Kidney (tissue), 13 donors: ENCODE measurements at regions not wholly inside any gene's neighbourhood (a gene's known extent, or its start where the extent isn't known, plus 50 kb on each side); places are given as distances from the start of the nearest gene placed in this dataset.

ENCODE experiments used
- DNase-seq, 5 donors: peaks; one replicate each; pipeline ENCODE4 v3.0.0-alpha.2; 2013 to 2020
- FAIRE-seq: peaks from 2 replicates; lab custom pipeline; 2012; peaks lifted over from hg19 to GRCh38; lab: Jason Lieb, UNC
- H3K27ac ChIP-seq, 2 donors: one replicate each; pipeline ENCODE4 v1.7.0; 2013; ENCODE audit warnings: low read depth in 2 of 2, low read length in 2 of 2, inconsistent platforms in 1 of 2
- H3K27me3 ChIP-seq: one replicate; pipeline ENCODE4 v1.7.1; 2013; ENCODE audit warnings: low read length, inconsistent platforms; ENCODE audit not compliant: control insufficient read depth, insufficient read depth
- H3K36me3 ChIP-seq, 3 donors: one replicate each; pipeline versions ENCODE4 v1.7.0 to v1.7.1; 2013; ENCODE audit warnings: low read length in 3 of 3, control low read depth in 1 of 3, inconsistent platforms in 1 of 3; ENCODE audit not compliant: insufficient read depth in 3 of 3, control insufficient read depth in 2 of 3
- H3K4me1 ChIP-seq, 3 donors: one replicate each; pipeline versions ENCODE4 v1.7.0 to v1.7.1; 2013; ENCODE audit warnings: low read length in 3 of 3, inconsistent platforms in 1 of 3, low read depth in 1 of 3; ENCODE audit not compliant: control insufficient read depth in 2 of 3, insufficient read depth in 2 of 3
- H3K4me3 ChIP-seq, 3 donors: one replicate each; pipeline versions ENCODE4 v1.7.0 to v1.8.1; 2013; ENCODE audit warnings: low read length in 3 of 3, control low read depth in 1 of 3, inconsistent platforms in 1 of 3
- H3K9ac ChIP-seq, 3 donors: one replicate each; pipeline versions ENCODE4 v1.7.0 to v1.7.1; 2013; ENCODE audit warnings: low read length in 3 of 3, control low read depth in 1 of 3, inconsistent platforms in 1 of 3
- H3K9me3 ChIP-seq, 3 donors: one replicate each; pipeline versions ENCODE4 v1.7.0 to v1.7.1; 2013; ENCODE audit warnings: low read length in 3 of 3, control low read depth in 1 of 3, inconsistent platforms in 1 of 3; ENCODE audit not compliant: control insufficient read depth in 2 of 3, insufficient read depth in 1 of 3
- CTCF ChIP-seq: IDR thresholded peaks from 3 replicates; pipeline ENCODE4 v1.5.1; 2012; ENCODE audit warnings: mild to moderate bottlenecking, moderate library complexity, borderline replicate concordance; ENCODE audit not compliant: insufficient read depth; ENCODE audit errors: extremely low read depth
- intact Hi-C: fragments of 100-400 bp; cut with DNase I; formaldehyde crosslinking; loops from one replicate; pipeline ENCODE4 v1.11.1; 2022
- donor health status: control.
- donor health status: control.
- donor health status: control.
- donor health status: control.
- donor health status: control.
- donor health status: DM: yes; HTN: yes; CAD: no.
- donor health status: Normal renal cell carcinoma (clear cell type).

DNA sequence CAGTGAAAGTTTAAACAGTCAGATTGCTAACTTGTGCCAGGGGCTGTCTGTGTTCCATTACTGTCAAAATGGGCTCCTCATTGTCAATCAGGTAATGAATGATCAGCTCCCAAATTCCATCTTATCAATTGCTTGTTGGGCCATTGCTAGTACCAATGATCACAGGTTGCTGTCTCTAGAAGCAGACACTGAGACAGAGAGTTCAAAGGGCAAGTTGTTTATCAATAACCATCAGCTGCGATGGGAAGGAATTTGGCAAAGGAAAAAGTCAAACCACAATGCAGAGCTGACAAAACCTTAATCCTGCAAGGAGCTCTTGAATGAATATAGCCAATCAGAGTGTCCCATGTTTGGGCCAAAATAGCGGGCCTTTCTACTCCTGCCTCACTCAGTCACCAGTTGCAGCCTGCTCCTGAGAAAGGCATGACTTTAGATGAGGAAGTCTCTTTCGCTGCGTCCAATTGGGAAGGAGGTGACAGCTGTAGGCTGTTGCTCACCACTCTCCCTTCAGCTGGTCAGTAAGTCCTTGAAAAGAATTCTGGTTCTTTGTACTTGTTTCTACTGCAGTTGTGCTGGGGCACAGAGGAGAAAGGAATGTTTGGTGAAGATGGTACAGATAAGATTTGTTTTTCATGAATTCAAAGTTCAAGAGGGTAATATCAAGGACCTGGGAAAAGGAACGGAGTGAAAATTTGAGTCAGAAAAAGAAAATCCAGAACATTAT, 179.2 kb upstream of the PDE3A start:
- no peaks in the 10 kb centered on the region for H3K9me3 ChIP-seq
- no peaks in the 10 kb centered on the region for H3K4me1 ChIP-seq
- no peaks in the 10 kb centered on the region for H3K27me3 ChIP-seq
- H3K4me3 ChIP-seq: no peak overlapping the region
- no peak for FAIRE-seq
- intact Hi-C loops: no loop called here
- no peak overlapping the region for H3K27ac ChIP-seq
- DNase-seq: no peak
- H3K9ac ChIP-seq: no peak overlapping the region
- no peak for TF ChIP-seq CTCF
- H3K36me3 ChIP-seq: no peaks in the 10 kb centered on the region

- H3K9me3 ChIP-seq: no peaks in the 10 kb centered on the region
- TF ChIP-seq CTCF: no peak
- H3K4me3 ChIP-seq: no peak overlapping the region
- FAIRE-seq (no peak), DNase-seq (no peak)
- no peak overlapping the region for H3K9ac ChIP-seq
- H3K27me3 ChIP-seq: no peaks in the 10 kb centered on the region
- no peak overlapping the region for H3K27ac ChIP-seq
- no peaks in the 10 kb centered on the region for H3K4me1 ChIP-seq
- H3K36me3 ChIP-seq: no peaks in the 10 kb centered on the region
- intact Hi-C loops: no loop called here
Observed at GRCh38 chr12:20189767-20190166, 178.6 kb upstream of the PDE3A start.

DNA sequence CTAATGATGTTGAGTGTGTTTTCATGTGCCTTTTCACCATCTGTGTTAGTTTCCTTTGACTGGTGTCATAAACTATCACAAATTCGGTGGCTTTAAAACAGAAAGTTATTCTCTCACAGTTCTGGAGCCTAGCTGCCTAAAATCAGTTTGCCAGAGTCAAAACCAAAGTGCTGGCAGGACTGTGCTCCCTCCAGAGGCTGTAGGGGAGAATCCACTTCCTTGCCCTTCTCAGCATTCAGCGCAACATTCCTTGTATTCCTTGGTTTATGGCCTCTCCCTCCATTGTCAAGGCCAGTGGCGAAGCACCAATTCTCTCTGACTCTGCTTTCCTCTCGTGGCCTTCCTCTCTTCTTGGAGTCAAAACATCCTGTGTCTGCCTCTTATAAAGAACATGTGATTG, 174.2 kb upstream of the PDE3A start:
- DNase-seq (peak in 1 of 5 donors; percentile 23), FAIRE-seq (no peak)
- Histone ChIP-seq H3K27me3 (no peaks in the 10 kb centered on the region), H3K4me1 (no peaks in the 10 kb centered on the region), H3K9ac (no peak overlapping the region), H3K4me3 (no peak overlapping the region), H3K9me3 (no peaks in the 10 kb centered on the region), H3K27ac (no peak overlapping the region), H3K36me3 (no peaks in the 10 kb centered on the region)
- no peak for TF ChIP-seq CTCF
- intact Hi-C loops: no loop called here

DNA sequence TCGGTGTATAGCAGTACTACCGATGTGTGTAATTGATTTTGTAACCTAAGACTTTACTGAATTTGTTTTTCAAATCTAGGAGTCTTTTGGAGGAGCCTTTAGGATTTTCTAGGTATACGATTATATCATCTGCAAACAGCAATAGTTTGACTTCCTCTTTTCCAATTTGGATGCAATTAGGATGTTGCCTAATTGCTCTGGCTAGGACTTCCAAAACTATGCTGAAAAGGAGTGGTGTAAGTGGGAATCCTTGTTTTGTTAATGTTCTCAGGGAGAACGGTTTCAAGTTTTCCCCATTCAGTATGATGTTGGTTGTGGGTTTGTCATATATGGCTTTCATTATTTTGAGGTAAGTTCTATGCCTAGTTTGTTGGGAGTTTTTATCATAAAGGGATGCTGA, 171.6 kb upstream of the PDE3A start:
- no peak for TF ChIP-seq CTCF
- Histone ChIP-seq H3K4me1 (no peaks in the 10 kb centered on the region), H3K9ac (no peak overlapping the region), H3K9me3 (no peaks in the 10 kb centered on the region), H3K27me3 (no peaks in the 10 kb centered on the region), H3K4me3 (no peak overlapping the region), H3K27ac (no peak overlapping the region), H3K36me3 (no peaks in the 10 kb centered on the region)
- FAIRE-seq (no peak), DNase-seq (no peak)
- intact Hi-C loops: no loop called here
